IMR-90 (cell line): ENCODE measurements at regions not wholly inside any gene's neighbourhood (a gene's known extent, or its start where the extent isn't known, plus 50 kb on each side); places are given as distances from the start of the nearest gene placed in this dataset.

Experiments used
- ATAC-seq: fragments of 200-7000 bp; cut with Tn5 transposase; 2 replicates; pipeline ENCODE4 v1.9.1; 2020; ENCODE audit warnings: low read depth, mild to moderate bottlenecking, moderate library complexity
- BruUV-seq: library from RNA; stranded (reverse); fragments of 400-500 nt; replicated peaks from 2 replicates; lab custom pipeline; 2021; lab: Mats Ljungman, UMichigan
- CTCF ChIA-PET: fragments of 300-600 bp; formaldehyde crosslinking; extraction: SDS; loops from one replicate; lab custom pipeline; 2021; ENCODE audit warnings: antibody characterized with exemption; lab: Yijun Ruan, JAX
- POLR2A ChIA-PET: fragments of 300-600 bp; sonication (Branson Sonifier 250); formaldehyde crosslinking; loops from one replicate; lab custom pipeline; 2022; ENCODE audit warnings: antibody characterized with exemption; ENCODE audit not compliant: unreplicated experiment; lab: Charles Lee
- DNase-seq: peaks from one replicate; pipeline ENCODE4 v3.0.0; 2013
- H2AFZ ChIP-seq: replicated peaks from 2 replicates; pipeline ENCODE3; 2013; ENCODE audit warnings: low read length, mild to moderate bottlenecking; ENCODE audit not compliant: poor library complexity
- H2AK5ac ChIP-seq: 2 replicates; pipeline ENCODE4 v1.6.1; 2013; ENCODE audit warnings: low read depth, low read length, inconsistent platforms
- H2AK9ac ChIP-seq: replicated peaks from 2 replicates; pipeline ENCODE3; 2013; ENCODE audit warnings: mild to moderate bottlenecking, low read depth, low read length, moderate library complexity; ENCODE audit not compliant: poor library complexity
- H2BK120ac ChIP-seq: 2 replicates; pipeline ENCODE4 v1.6.1; 2013; ENCODE audit warnings: low read depth, low read length, inconsistent platforms
- H2BK15ac ChIP-seq: 3 replicates; pipeline ENCODE4 v1.6.1; 2013; ENCODE audit warnings: low read depth, low read length, inconsistent platforms
- H2BK20ac ChIP-seq: 2 replicates; pipeline ENCODE4 v1.6.1; 2013; ENCODE audit warnings: low read depth, mild to moderate bottlenecking, inconsistent platforms, low read length, moderate library complexity
- H2BK5ac ChIP-seq: 2 replicates; pipeline ENCODE4 v1.6.1; 2013; ENCODE audit warnings: mild to moderate bottlenecking, low read depth, low read length, inconsistent platforms; ENCODE audit not compliant: poor library complexity, severe bottlenecking
- H3K14ac ChIP-seq: replicated peaks from 2 replicates; pipeline ENCODE4 v1.6.1; 2013; ENCODE audit warnings: low read depth, low read length, inconsistent platforms
- H3K18ac ChIP-seq: 2 replicates; pipeline ENCODE4 v1.6.1; 2013; ENCODE audit warnings: low read depth, low read length, control low read depth
- H3K23ac ChIP-seq: 2 replicates; pipeline ENCODE4 v1.6.1; 2013; ENCODE audit warnings: low read depth, low read length, inconsistent platforms
- H3K27ac ChIP-seq: 2 replicates; pipeline ENCODE4 v1.5.1; 2013; ENCODE audit warnings: mild to moderate bottlenecking, control low read depth, low read length; ENCODE audit not compliant: insufficient read depth
- H3K27me3 ChIP-seq: 2 replicates; pipeline ENCODE4 v1.6.1; 2013; ENCODE audit warnings: low read length; ENCODE audit not compliant: control insufficient read depth, insufficient read depth
- H3K36me3 ChIP-seq: 2 replicates; pipeline ENCODE4 v1.6.1; 2013; ENCODE audit warnings: low read length, mixed read lengths; ENCODE audit not compliant: control insufficient read depth, insufficient read depth
- H3K4ac ChIP-seq: 2 replicates; pipeline ENCODE4 v1.6.1; 2013; ENCODE audit warnings: low read depth, low read length, inconsistent platforms
- H3K4me1 ChIP-seq: 2 replicates; pipeline ENCODE4 v1.6.1; 2013; ENCODE audit warnings: low read length, mixed read lengths; ENCODE audit not compliant: control insufficient read depth, insufficient read depth
- H3K4me2 ChIP-seq: 2 replicates; pipeline ENCODE4 v1.6.1; 2013; ENCODE audit warnings: low read depth, mild to moderate bottlenecking, control low read depth, low read length, moderate library complexity
- H3K4me3 ChIP-seq: 2 replicates; pipeline ENCODE4 v1.5.1; 2013; ENCODE audit warnings: low read depth, mild to moderate bottlenecking, control low read depth, low read length, moderate library complexity; ENCODE audit not compliant: insufficient read depth
- H3K56ac ChIP-seq: 2 replicates; pipeline ENCODE4 v1.6.1; 2013; ENCODE audit warnings: low read length, inconsistent platforms; ENCODE audit not compliant: insufficient read depth; ENCODE audit errors: extremely low read depth
- H3K79me1 ChIP-seq, 2 experiments: 2 replicates each; pipeline ENCODE4 v1.6.1; 2013; ENCODE audit warnings: low read length in 2 of 2, inconsistent platforms in 1 of 2, low read depth in 1 of 2
- H3K9ac ChIP-seq: 2 replicates; pipeline ENCODE4 v1.6.1; 2013; ENCODE audit warnings: low read depth, low read length, control low read depth
- H3K9me1 ChIP-seq: 2 replicates; pipeline ENCODE4 v1.6.1; 2013; ENCODE audit warnings: low read length, inconsistent platforms; ENCODE audit not compliant: insufficient read depth
- H3K9me3 ChIP-seq: 2 replicates; pipeline ENCODE4 v1.6.1; 2013; ENCODE audit warnings: low read length; ENCODE audit not compliant: control insufficient read depth, insufficient read depth
- H4K20me1 ChIP-seq: 2 replicates; pipeline ENCODE4 v1.6.1; 2013; ENCODE audit warnings: low read length, inconsistent platforms; ENCODE audit not compliant: insufficient read depth
- H4K5ac ChIP-seq: 2 replicates; pipeline ENCODE4 v1.6.1; 2013; ENCODE audit warnings: mild to moderate bottlenecking, low read depth, low read length, control low read depth
- H4K8ac ChIP-seq, 2 experiments: 2 replicates each; pipeline ENCODE4 v1.6.1; 2013; ENCODE audit warnings: low read depth in 2 of 2, low read length in 2 of 2, control low read depth in 1 of 2, inconsistent platforms in 1 of 2
- H4K91ac ChIP-seq: 2 replicates; pipeline ENCODE4 v1.6.1; 2013; ENCODE audit warnings: low read depth, low read length, inconsistent platforms; ENCODE audit not compliant: insufficient read depth
- BHLHE40 ChIP-seq: fragments of 150-350 bp; IDR thresholded peaks from 2 replicates; pipeline ENCODE4 v1.6.1; 2016; ENCODE audit warnings: mild to moderate bottlenecking, low read depth, low read length
- CHD1 ChIP-seq: IDR thresholded peaks from 2 replicates; pipeline ENCODE4 v1.6.1; 2012; ENCODE audit warnings: low read depth, low read length, improper control_type of control experiment
- CTCF ChIP-seq: conservative IDR thresholded peaks from 2 replicates; pipeline ENCODE4 v1.5.1; 2012; ENCODE audit warnings: mild to moderate bottlenecking, low read depth, low read length, improper control_type of control experiment
- ELK1 ChIP-seq: fragments of 150-350 bp; IDR thresholded peaks from 2 replicates; pipeline ENCODE4 v1.6.1; 2016; ENCODE audit warnings: low read depth, mild to moderate bottlenecking, low read length, moderate library complexity, borderline replicate concordance
- FOS ChIP-seq: fragments of 150-350 bp; IDR thresholded peaks from 2 replicates; pipeline ENCODE4 v1.6.1; 2016; ENCODE audit warnings: low read depth, low read length
- MAFK ChIP-seq: IDR thresholded peaks from 2 replicates; pipeline ENCODE4 v1.6.1; 2012; ENCODE audit warnings: low read depth, low read length, improper control_type of control experiment
- MAZ ChIP-seq: IDR thresholded peaks from 2 replicates; pipeline ENCODE4 v1.6.1; 2012; ENCODE audit warnings: low read depth, mild to moderate bottlenecking, low read length, improper control_type of control experiment, moderate library complexity, borderline replicate concordance
- MXI1 ChIP-seq: IDR thresholded peaks from 2 replicates; pipeline ENCODE4 v1.6.1; 2012; ENCODE audit warnings: low read depth, mild to moderate bottlenecking, low read length, moderate library complexity, borderline replicate concordance
- NFE2L2 ChIP-seq: fragments of 150-350 bp; IDR thresholded peaks from 2 replicates; pipeline ENCODE4 v1.6.1; 2016; ENCODE audit warnings: low read depth, mild to moderate bottlenecking, low read length
- POLR2A ChIP-seq: IDR thresholded peaks from 2 replicates; pipeline ENCODE4 v1.6.1; 2012; ENCODE audit warnings: mild to moderate bottlenecking, low read depth, low read length
- RAD21 ChIP-seq: IDR thresholded peaks from 2 replicates; pipeline ENCODE4 v1.6.1; 2012; ENCODE audit warnings: low read length, improper control_type of control experiment
- RCOR1 ChIP-seq: IDR thresholded peaks from 2 replicates; pipeline ENCODE4 v1.6.1; 2012; ENCODE audit warnings: mild to moderate bottlenecking, low read length, improper control_type of control experiment; ENCODE audit not compliant: insufficient replicate concordance
- SMC3 ChIP-seq: fragments of 150-350 bp; IDR thresholded peaks from 2 replicates; pipeline ENCODE4 v1.6.1; 2016; ENCODE audit warnings: low read depth, mild to moderate bottlenecking, antibody characterized with exemption, low read length, moderate library complexity
- USF2 ChIP-seq: fragments of 150-350 bp; IDR thresholded peaks from 2 replicates; pipeline ENCODE4 v1.6.1; 2017; ENCODE audit warnings: mild to moderate bottlenecking, antibody characterized with exemption, low read length, low read depth
- WGBS, 2 experiments: methylation state at CpG; one replicate each; pipeline versions ENCODE4 v1.1.5 to v1.1.7; 2013; ENCODE audit warnings: missing lambda C conversion rate in 2 of 2; ENCODE audit not compliant: insufficient read length in 1 of 2; ENCODE audit errors: extremely low coverage in 2 of 2; 5-methylcytosine and 5-hydroxymethylcytosine counted together
- dilution Hi-C: fragments of 300-500 bp; cut with HindIII; formaldehyde crosslinking; loops from one replicate; pipeline ENCODE4 v1.14.3; 2018; ENCODE audit warnings: low sequenced_read_pairs; ENCODE audit not compliant: unreplicated experiment
- in situ Hi-C: fragments of 300-500 bp; cut with MboI; formaldehyde crosslinking; loops from 3 replicates; pipeline ENCODE4 v1.14.3; 2019; ENCODE audit warnings: low sequenced_read_pairs, inconsistent platforms, mixed read lengths
- intact Hi-C: fragments of 100-400 bp; cut with micrococcal nuclease; formaldehyde crosslinking; loops from 2 replicates; pipeline ENCODE4 v1.10.0; 2022

- H3K56ac ChIP-seq: no peak overlapping the region
- ATAC-seq (no peak), DNase-seq (no peak)
- peak overlapping the region; percentile 34 for H2AFZ ChIP-seq
- no peak overlapping the region for H2AK5ac ChIP-seq
- no peak overlapping the region for H3K4me3 ChIP-seq
- H2BK5ac ChIP-seq: no peak overlapping the region
- H4K91ac ChIP-seq: no peak overlapping the region
- CTCF ChIA-PET: interaction anchor here (0.5 to 1.2 kb wide), 4 partner anchors 8 to 452 kb away, joined by 3 to 10 read pairs (median 5); no protein-coding TSS in a partner anchor
- WGBS, 2 experiments: no CpG with 5 or more reads among the region's 7 CpGs
- H3K79me1 ChIP-seq: no peaks in the 10 kb centered on the region
- BruUV-seq: no TSS peak
- peaks cover 6% of the 10 kb centered on the region for H3K27me3 ChIP-seq
- H2BK120ac ChIP-seq: no peak overlapping the region
- no peak overlapping the region for H3K14ac ChIP-seq
- dilution Hi-C loops (no loop called here), intact Hi-C loops (no loop called here), in situ Hi-C loops (loop anchor here (25.0 kb wide), 1 partner anchor 425 kb away; no protein-coding TSS in a partner anchor)
- H3K9ac ChIP-seq: no peak overlapping the region
- no peak overlapping the region for H3K18ac ChIP-seq
- no peaks in the 10 kb centered on the region for H3K9me1 ChIP-seq
- H3K27ac ChIP-seq: no peak overlapping the region
- TF ChIP-seq RAD21: no peak
- TF ChIP-seq BHLHE40: no peak
- TF ChIP-seq RCOR1: no peak
- no peak for TF ChIP-seq MAZ
- TF ChIP-seq MAFK: no peak
- TF ChIP-seq MXI1: no peak
- no peak for TF ChIP-seq FOS
- TF ChIP-seq NFE2L2: no peak
- no peak for TF ChIP-seq CTCF
- TF ChIP-seq USF2: no peak
- TF ChIP-seq SMC3: no peak
- TF ChIP-seq POLR2A: no peak
- no peak for TF ChIP-seq CHD1
- TF ChIP-seq ELK1: no peak
- H4K5ac ChIP-seq: no peak overlapping the region
- H3K9me3 ChIP-seq: peaks cover 4% of the 10 kb centered on the region
- H2BK20ac ChIP-seq: no peak overlapping the region
- no peak overlapping the region for H3K4me2 ChIP-seq
- H3K4ac ChIP-seq: no peak overlapping the region
- H4K8ac ChIP-seq: no peak overlapping the region
- H2AK9ac ChIP-seq: peak overlapping the region; percentile 9
- H4K20me1 ChIP-seq: no peaks in the 10 kb centered on the region
- no peaks in the 10 kb centered on the region for H3K36me3 ChIP-seq
- no peak overlapping the region for H3K23ac ChIP-seq
- H3K4me1 ChIP-seq: peaks cover 3% of the 10 kb centered on the region
- no peak overlapping the region for H2BK15ac ChIP-seq
- POLR2A ChIA-PET: no interaction called here
Observed at GRCh38 chr19:13712767-13713201, 51.5 kb upstream of the MRI1 start.
